ENCODE measurements at regions not wholly inside any gene's neighbourhood (a gene's known extent, or its start where the extent isn't known, plus 50 kb on each side); places are given as distances from the start of the nearest gene placed in this dataset.

GRCh38 chr13:62309904-62310303, 894.3 kb upstream of the PCDH20 start:
- TF ChIP-seq CTCF (IDR thresholded peaks at IDR 0.05) = no peak
- TF ChIP-seq POLR2A (IDR thresholded peaks at IDR 0.05) = no peak
- TF ChIP-seq POLR2AphosphoS5 (IDR thresholded peaks at IDR 0.05) = no peak

Measured in prostate gland (tissue), 2 donors.